ENCODE measurements at regions not wholly inside any gene's neighbourhood (a gene's known extent, or its start where the extent isn't known, plus 50 kb on each side); places are given as distances from the start of the nearest gene placed in this dataset.
A peak's percentile ranks its signal among the peaks of the same experiment; 100 is the strongest.

DNA sequence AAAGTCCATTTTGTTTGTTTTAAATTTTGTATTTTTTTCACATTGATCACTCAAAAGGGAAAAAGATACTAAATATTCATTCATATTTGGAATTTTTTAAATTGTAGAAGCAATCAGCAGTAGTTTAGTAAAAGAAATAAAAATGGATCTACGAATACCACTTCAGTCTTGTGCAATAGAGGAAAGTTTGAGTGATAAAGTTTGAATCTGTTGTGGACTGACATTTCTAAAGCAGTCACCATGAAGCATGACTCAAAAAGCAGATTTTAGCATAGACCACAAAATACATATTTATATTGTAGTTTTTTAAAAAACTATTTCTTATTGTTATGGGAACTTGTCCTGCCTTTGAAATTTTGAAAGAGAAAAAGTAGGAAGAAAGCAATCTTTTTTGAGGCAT, 520.5 kb upstream of the ZEB2 start:
- Histone ChIP-seq H3K9me3 (ENCODE audit: low read length) (no peaks in the 10 kb centered on the region), H2AFZ (ENCODE audit: low read length) (no peak overlapping the region), H3K79me2 (ENCODE audit: low read length) (no peaks in the 10 kb centered on the region), H3K4me2 (ENCODE audit: low read length) (no peak overlapping the region), H3K27ac (ENCODE audit: low read length) (no peak overlapping the region), H3K27me3 (ENCODE audit: low read length) (no peaks in the 10 kb centered on the region), H3K9me2 (replicated peaks; ENCODE audit: low read length) (no peaks in the 10 kb centered on the region), H3K9ac (ENCODE audit: low read length) (no peak overlapping the region), H3K4me1 (ENCODE audit: insufficient read depth, low read length) (peaks cover 30% of the 10 kb centered on the region), H3F3A (ENCODE audit: low read length, unreplicated experiment) (no peaks in the 10 kb centered on the region), H4K20me1 (ENCODE audit: low read length) (no peaks in the 10 kb centered on the region), H3K36me3 (ENCODE audit: low read depth, low read length) (no peaks in the 10 kb centered on the region), H3K4me3 (ENCODE audit: low read length) (no peak overlapping the region)
- CTCF ChIA-PET = no interaction called here
- POLR2A ChIA-PET (ENCODE audit: unreplicated experiment) = no interaction called here
- no TSS peak for BruUV-seq (replicated peaks)
- peak; percentile 24 for DNase-seq
- no peak for ATAC-seq
- TF ChIP-seq EZH2 (IDR thresholded peaks at IDR 0.05; ENCODE audit: low read length, unreplicated experiment) (no peak), EZH2phosphoT487 (IDR thresholded peaks at IDR 0.05; ENCODE audit: borderline replicate concordance, low read length) (no peak)
- TF ChIP-seq, protein P1, sequence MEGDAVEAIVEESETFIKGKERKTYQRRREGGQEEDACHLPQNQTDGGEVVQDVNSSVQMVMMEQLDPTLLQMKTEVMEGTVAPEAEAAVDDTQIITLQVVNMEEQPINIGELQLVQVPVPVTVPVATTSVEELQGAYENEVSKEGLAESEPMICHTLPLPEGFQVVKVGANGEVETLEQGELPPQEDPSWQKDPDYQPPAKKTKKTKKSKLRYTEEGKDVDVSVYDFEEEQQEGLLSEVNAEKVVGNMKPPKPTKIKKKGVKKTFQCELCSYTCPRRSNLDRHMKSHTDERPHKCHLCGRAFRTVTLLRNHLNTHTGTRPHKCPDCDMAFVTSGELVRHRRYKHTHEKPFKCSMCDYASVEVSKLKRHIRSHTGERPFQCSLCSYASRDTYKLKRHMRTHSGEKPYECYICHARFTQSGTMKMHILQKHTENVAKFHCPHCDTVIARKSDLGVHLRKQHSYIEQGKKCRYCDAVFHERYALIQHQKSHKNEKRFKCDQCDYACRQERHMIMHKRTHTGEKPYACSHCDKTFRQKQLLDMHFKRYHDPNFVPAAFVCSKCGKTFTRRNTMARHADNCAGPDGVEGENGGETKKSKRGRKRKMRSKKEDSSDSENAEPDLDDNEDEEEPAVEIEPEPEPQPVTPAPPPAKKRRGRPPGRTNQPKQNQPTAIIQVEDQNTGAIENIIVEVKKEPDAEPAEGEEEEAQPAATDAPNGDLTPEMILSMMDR (conservative IDR thresholded peaks at IDR 0.05; ENCODE audit: low read depth, low read length) = no peak
- intact Hi-C loops (cut with micrococcal nuclease) = loop anchor here (2.0 to 10.0 kb wide), 2 partner anchors 28 to 376 kb away; no protein-coding TSS in a partner anchor

DNA sequence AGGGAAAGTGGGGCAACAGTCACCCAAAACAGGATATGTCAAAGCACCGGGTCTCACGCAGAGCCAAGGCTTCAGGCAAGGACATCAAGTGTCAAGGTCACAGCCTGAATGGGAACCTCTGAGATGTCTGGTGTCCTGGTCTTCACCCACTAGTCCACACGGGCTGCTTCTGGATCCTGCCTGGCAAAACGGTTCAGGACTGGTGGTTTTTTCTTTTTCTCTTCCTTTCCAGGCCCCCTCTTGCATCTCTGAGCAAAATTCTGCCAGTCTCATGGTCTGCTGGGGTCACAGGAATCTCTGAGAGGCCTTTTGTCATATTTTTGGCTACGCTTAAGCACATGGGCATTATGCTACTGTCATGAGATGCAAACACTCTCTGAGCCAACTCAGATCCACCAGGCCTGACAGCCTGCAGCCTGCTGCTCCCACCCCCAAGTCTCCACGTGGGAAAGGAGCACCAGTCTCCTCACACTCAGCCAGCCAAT, 518.2 kb upstream of the ZEB2 start:
- ATAC-seq (no peak), DNase-seq (no peak)
- Histone ChIP-seq H3K9me2 (replicated peaks; ENCODE audit: low read length) (no peaks in the 10 kb centered on the region), H3K4me3 (ENCODE audit: low read length) (no peak overlapping the region), H3K9ac (ENCODE audit: low read length) (no peak overlapping the region), H3F3A (ENCODE audit: low read length, unreplicated experiment) (no peaks in the 10 kb centered on the region), H3K4me1 (ENCODE audit: insufficient read depth, low read length) (peaks cover 15% of the 10 kb centered on the region), H3K27me3 (ENCODE audit: low read length) (no peaks in the 10 kb centered on the region), H3K9me3 (ENCODE audit: low read length) (no peaks in the 10 kb centered on the region), H3K79me2 (ENCODE audit: low read length) (no peaks in the 10 kb centered on the region), H3K4me2 (ENCODE audit: low read length) (no peak overlapping the region), H3K27ac (ENCODE audit: low read length) (no peak overlapping the region), H3K36me3 (ENCODE audit: low read depth, low read length) (no peaks in the 10 kb centered on the region), H4K20me1 (ENCODE audit: low read length) (no peaks in the 10 kb centered on the region), H2AFZ (ENCODE audit: low read length) (no peak overlapping the region)
- intact Hi-C loops (cut with micrococcal nuclease) = no loop called here
- BruUV-seq (replicated peaks) = no TSS peak
- ChIA-PET CTCF (no interaction called here), POLR2A (ENCODE audit: unreplicated experiment) (no interaction called here)
- TF ChIP-seq, protein P1 (conservative IDR thresholded peaks at IDR 0.05; ENCODE audit: low read depth, low read length) = no peak
- no peak for TF ChIP-seq EZH2phosphoT487 (IDR thresholded peaks at IDR 0.05; ENCODE audit: borderline replicate concordance, low read length)
- no peak for TF ChIP-seq EZH2 (IDR thresholded peaks at IDR 0.05; ENCODE audit: low read length, unreplicated experiment)

DNA sequence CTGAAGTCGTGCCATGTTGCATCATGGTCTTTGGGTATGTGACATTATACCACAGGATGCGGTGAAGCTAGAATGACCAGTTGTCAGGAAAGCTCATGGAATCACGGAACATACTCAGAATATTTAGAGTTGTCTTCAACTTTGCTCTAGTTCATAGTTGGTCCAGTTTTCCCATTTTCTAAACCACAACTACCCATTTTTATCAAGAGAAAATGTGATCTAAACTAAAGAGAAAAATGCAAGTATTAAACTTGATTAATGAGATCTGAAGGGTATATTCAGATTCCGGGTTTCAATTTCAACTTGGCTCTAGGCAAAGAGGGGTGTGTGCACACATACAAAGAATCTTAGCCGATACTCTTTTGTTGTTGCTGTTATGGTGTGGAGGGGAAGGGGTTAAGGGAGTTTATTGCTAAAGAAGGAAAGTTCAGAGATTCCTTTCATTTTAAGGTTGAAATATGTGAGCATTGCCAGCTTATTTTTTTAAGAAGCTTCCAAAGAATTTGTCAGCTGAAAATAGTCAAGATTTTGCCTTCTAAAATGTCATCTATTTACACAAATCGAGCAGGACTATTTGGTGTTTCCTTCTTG, 516.6 kb upstream of the ZEB2 start:
- Histone ChIP-seq H3K4me1 (ENCODE audit: insufficient read depth, low read length) (peaks cover 5% of the 10 kb centered on the region; the same call in 1 of the 2 replicates), H3K27ac (ENCODE audit: low read length) (no peak overlapping the region), H4K20me1 (ENCODE audit: low read length) (no peaks in the 10 kb centered on the region), H3K9ac (ENCODE audit: low read length) (no peak overlapping the region), H3K36me3 (ENCODE audit: low read depth, low read length) (no peaks in the 10 kb centered on the region), H3K4me2 (ENCODE audit: low read length) (no peak overlapping the region), H3K4me3 (ENCODE audit: low read length) (no peak overlapping the region), H2AFZ (ENCODE audit: low read length) (no peak overlapping the region), H3K9me3 (ENCODE audit: low read length) (no peaks in the 10 kb centered on the region), H3F3A (ENCODE audit: low read length, unreplicated experiment) (no peaks in the 10 kb centered on the region), H3K27me3 (ENCODE audit: low read length) (no peaks in the 10 kb centered on the region), H3K9me2 (replicated peaks; ENCODE audit: low read length) (no peaks in the 10 kb centered on the region), H3K79me2 (ENCODE audit: low read length) (no peaks in the 10 kb centered on the region)
- no TSS peak for BruUV-seq (replicated peaks)
- TF ChIP-seq EZH2phosphoT487 (IDR thresholded peaks at IDR 0.05; ENCODE audit: borderline replicate concordance, low read length) = no peak
- TF ChIP-seq, protein P1 (conservative IDR thresholded peaks at IDR 0.05; ENCODE audit: low read depth, low read length) = no peak
- TF ChIP-seq EZH2 (IDR thresholded peaks at IDR 0.05; ENCODE audit: low read length, unreplicated experiment) = no peak
- ATAC-seq (no peak), DNase-seq (no peak)
- CTCF ChIA-PET = no interaction called here
- POLR2A ChIA-PET (ENCODE audit: unreplicated experiment) = no interaction called here
- intact Hi-C loops (cut with micrococcal nuclease) = no loop called here

Data from PC-3 (cell line).